ENCODE measurements at regions not wholly inside any gene's neighbourhood (a gene's known extent, or its start where the extent isn't known, plus 50 kb on each side); places are given as distances from the start of the nearest gene placed in this dataset.

DNA sequence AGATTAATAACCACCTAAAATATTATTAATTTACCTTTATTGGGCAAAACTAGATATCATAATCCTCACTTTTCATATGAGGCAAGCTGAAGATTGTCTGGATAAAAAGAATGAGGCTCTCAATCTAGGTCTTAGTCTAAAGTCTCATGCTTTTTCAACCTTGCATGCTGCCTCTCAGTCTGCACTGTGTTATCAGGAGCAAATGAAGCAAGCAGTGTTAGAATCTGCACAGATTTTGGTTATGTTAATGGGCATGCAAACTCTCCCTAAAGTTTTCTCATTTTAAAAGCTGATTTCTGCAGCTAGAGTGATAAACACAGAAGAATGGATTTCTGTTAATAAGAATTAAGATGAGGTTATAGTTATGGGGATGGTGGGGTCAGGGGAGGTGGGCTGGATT lies 350.7 kb upstream of the C11orf87 start (continued):
- TF ChIP-seq HNRNPH1 (optimal IDR thresholded peaks at IDR 0.05; ENCODE audit: low read depth, low read length) (no peak), TGIF2 (CRISPR knock-in tag; IDR thresholded peaks at IDR 0.05) (no peak), TARDBP (IDR thresholded peaks at IDR 0.05) (no peak)

DNA sequence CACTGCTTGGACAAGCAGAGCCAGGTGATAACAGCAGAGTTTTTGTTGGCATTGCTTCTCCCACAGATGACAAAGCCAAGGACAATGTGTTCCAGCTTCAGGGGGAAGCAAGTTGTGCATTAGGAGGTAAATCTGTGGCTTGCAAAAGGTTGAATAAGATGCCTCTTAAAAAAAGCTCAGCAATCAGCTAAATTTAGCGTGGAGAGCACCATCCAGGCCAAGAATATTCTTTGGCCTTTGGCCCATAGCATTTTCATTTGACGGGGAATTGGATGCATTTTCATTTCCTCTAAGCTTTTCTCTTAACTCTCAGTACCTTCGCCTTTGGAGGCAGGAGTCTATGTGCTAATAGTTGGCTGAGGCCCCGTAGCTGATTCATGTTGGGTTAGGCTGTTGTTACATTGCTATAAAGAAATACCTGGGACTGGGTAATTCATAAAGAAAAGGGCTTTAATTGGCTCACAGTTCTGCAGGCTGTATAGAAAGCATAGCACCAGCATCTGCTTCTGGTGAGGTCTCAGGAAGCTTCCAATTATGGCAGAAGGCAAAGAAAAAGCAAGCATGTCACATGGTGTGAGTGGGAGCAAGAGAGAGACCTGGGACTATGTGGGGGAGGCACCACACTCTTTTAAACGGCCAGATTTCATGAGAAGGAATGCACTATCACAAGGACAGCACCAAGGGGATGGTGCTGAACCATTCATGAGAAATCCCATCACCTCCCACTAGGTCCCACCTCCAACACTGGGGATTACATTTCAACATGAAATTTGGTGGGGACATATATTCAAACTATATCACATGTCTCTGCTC lies 350.1 kb upstream of the C11orf87 start:
- Histone ChIP-seq H4K20me1 (replicated peaks; ENCODE audit: control insufficient read depth, insufficient read depth, low read length) (no peaks in the 10 kb centered on the region), H3K36me3 (ENCODE audit: control insufficient read depth, insufficient read depth, low read length) (no peaks in the 10 kb centered on the region), H3K4me2 (ENCODE audit: insufficient read depth, low read length) (no peak overlapping the region), H3K9ac (ENCODE audit: insufficient read depth in 1 of 2, low read depth in 2 of 2, low read length in 2 of 2) (no peak overlapping the region), H3K9me3 (replicated peaks; ENCODE audit: control insufficient read depth, insufficient read depth, low read depth, low read length) (no peaks in the 10 kb centered on the region), H3K4me3 (no peak overlapping the region), H3K27me3 (ENCODE audit: control insufficient read depth in 2 of 2, insufficient read depth in 2 of 2, low read length in 2 of 2) (no peaks in the 10 kb centered on the region), H3K27ac (ENCODE audit: extremely low read depth, low read depth, low read length) (no peak overlapping the region), H3K4me1 (replicated peaks in 1 of 2; ENCODE audit: control insufficient read depth in 2 of 2, insufficient read depth in 2 of 2, low read length in 2 of 2) (no peaks in the 10 kb centered on the region), H3K79me2 (ENCODE audit: control insufficient read depth, insufficient read depth, low read length) (no peaks in the 10 kb centered on the region), H2AFZ (ENCODE audit: low read depth, low read length) (no peak overlapping the region), H3K9me1 (ENCODE audit: control insufficient read depth, insufficient read depth, low read length) (no peaks in the 10 kb centered on the region)
- in situ Hi-C loops (cut with MboI), result no loop called here
- ChIA-PET POLR2A (interaction anchor here (1.2 kb wide), 1 partner anchor 12 kb away, joined by 3 read pairs; no protein-coding TSS in a partner anchor), CTCF (ENCODE audit: low intra/inter-chr PET ratio) (no interaction called here)
- DNase-seq (ENCODE audit: extremely low read depth in 1 of 4, low spot score in 3 of 4) (no peak), ATAC-seq (no peak), FAIRE-seq (no peak)
- intact Hi-C loops (cut with micrococcal nuclease), result no loop called here
- 0% methylated on average over 5 of the region's 5 CpGs for WGBS (ENCODE audit: insufficient coverage, low coverage, missing lambda C conversion rate)
- no TSS peak for BruUV-seq (replicated peaks)
- no peak for TF ChIP-seq DACH1 (IDR thresholded peaks at IDR 0.05; ENCODE audit: partially characterized antibody)
- TF ChIP-seq, protein P1, sequence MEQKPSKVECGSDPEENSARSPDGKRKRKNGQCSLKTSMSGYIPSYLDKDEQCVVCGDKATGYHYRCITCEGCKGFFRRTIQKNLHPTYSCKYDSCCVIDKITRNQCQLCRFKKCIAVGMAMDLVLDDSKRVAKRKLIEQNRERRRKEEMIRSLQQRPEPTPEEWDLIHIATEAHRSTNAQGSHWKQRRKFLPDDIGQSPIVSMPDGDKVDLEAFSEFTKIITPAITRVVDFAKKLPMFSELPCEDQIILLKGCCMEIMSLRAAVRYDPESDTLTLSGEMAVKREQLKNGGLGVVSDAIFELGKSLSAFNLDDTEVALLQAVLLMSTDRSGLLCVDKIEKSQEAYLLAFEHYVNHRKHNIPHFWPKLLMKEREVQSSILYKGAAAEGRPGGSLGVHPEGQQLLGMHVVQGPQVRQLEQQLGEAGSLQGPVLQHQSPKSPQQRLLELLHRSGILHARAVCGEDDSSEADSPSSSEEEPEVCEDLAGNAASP (IDR thresholded peaks at IDR 0.05), result no peak
- TF ChIP-seq, protein P2, sequence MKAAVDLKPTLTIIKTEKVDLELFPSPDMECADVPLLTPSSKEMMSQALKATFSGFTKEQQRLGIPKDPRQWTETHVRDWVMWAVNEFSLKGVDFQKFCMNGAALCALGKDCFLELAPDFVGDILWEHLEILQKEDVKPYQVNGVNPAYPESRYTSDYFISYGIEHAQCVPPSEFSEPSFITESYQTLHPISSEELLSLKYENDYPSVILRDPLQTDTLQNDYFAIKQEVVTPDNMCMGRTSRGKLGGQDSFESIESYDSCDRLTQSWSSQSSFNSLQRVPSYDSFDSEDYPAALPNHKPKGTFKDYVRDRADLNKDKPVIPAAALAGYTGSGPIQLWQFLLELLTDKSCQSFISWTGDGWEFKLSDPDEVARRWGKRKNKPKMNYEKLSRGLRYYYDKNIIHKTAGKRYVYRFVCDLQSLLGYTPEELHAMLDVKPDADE (conservative IDR thresholded peaks at IDR 0.05; ENCODE audit: control insufficient read depth, low read depth, low read length), result no peak
- no peak for TF ChIP-seq ZNF766 (CRISPR knock-in tag; conservative IDR thresholded peaks at IDR 0.05)
- TF ChIP-seq, protein P3, sequence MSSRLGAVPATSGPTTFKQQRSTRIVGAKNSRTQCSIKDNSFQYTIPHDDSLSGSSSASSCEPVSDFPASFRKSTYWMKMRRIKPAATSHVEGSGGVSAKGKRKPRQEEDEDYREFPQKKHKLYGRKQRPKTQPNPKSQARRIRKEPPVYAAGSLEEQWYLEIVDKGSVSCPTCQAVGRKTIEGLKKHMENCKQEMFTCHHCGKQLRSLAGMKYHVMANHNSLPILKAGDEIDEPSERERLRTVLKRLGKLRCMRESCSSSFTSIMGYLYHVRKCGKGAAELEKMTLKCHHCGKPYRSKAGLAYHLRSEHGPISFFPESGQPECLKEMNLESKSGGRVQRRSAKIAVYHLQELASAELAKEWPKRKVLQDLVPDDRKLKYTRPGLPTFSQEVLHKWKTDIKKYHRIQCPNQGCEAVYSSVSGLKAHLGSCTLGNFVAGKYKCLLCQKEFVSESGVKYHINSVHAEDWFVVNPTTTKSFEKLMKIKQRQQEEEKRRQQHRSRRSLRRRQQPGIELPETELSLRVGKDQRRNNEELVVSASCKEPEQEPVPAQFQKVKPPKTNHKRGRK (tag; IDR thresholded peaks at IDR 0.05), result no peak
- TF ChIP-seq NR2C2 (CRISPR knock-in tag; IDR thresholded peaks at IDR 0.05), result no peak
- TF ChIP-seq NR2C2 (tag; IDR thresholded peaks at IDR 0.05), result no peak
- TF ChIP-seq RBM14 (IDR thresholded peaks at IDR 0.05; ENCODE audit: borderline replicate concordance, insufficient read depth, low read depth, low read length), result no peak
- TF ChIP-seq HDAC1 (IDR thresholded peaks at IDR 0.05), result no peak
